OCI-LY3 (cell line): ENCODE measurements at regions not wholly inside any gene's neighbourhood (a gene's known extent, or its start where the extent isn't known, plus 50 kb on each side); places are given as distances from the start of the nearest gene placed in this dataset.

Experiments used
- CTCF ChIP-seq: fragments of 200-600, 300-600 bp; sonication (generic); IDR thresholded peaks from 2 replicates; pipeline ENCODE4 v1.5.1; 2014; ENCODE audit warnings: antibody characterized with exemption, low read length, low read depth
- EZH2phosphoT487 ChIP-seq: fragments of 200-600 bp; shearing (Covaris generic); IDR thresholded peaks from 2 replicates; pipeline ENCODE4 v1.6.1; 2018; ENCODE audit warnings: antibody characterized with exemption, mixed run types, low read depth

GRCh38 chr14:89088530-89088929, 264.1 kb downstream of the TTC8 start:
- no peak for TF ChIP-seq CTCF
- no peak for TF ChIP-seq EZH2phosphoT487
